Fibroblast of mammary gland (primary cell): ENCODE measurements at regions not wholly inside any gene's neighbourhood (a gene's known extent, or its start where the extent isn't known, plus 50 kb on each side); places are given as distances from the start of the nearest gene placed in this dataset.

Experiments used
- DNase-seq: peaks from one replicate; pipeline ENCODE4 v3.0.0-alpha.2; 2010; ENCODE audit warnings: low read depth
- H3K4me3 ChIP-seq: 2 replicates; pipeline ENCODE4 v1.5.1; 2011; ENCODE audit warnings: low read depth, mild to moderate bottlenecking, low read length, moderate library complexity; ENCODE audit not compliant: control insufficient read depth
- TF ChIP-seq, protein P1 (sequence below): conservative IDR thresholded peaks from 2 replicates; pipeline ENCODE4 v1.5.1; 2011; ENCODE audit warnings: low read depth, low read length, inconsistent platforms; ENCODE audit not compliant: control insufficient read depth, insufficient read depth

DNA sequence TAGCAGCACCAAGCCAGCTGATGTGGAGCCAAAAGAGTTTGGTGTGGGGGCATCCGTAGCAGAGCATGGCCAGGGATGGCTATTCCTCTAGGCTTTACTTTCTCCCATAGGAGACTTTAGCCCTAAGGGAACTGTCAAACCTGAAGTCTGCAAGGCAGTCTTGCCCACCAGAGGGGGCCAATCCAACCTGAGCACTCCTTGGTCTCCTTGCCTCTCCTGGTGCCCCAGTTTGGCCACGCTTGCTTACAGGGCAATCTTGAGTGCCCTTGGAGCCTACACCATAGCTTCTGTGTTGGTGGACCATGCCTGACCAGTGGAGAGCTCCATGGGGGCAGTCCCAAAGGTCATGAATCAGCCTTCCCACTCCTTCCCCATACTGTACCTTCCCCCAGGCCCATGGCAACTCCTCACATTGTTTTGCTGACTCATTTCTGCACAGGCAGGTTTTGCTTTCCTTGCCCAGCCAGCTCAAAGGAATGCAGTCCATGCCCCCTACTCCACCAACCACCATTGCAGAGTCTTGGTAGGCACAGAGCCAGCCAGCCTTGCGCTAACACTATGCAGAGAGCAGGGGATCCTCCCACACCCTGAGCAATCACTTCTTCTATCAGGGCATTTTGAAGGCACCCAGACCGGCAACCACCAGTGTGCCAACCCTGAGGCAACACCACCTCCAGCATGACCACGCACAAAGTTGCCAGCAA, 1421.2 kb upstream of the RAG2 start:
- TF ChIP-seq, protein P1, sequence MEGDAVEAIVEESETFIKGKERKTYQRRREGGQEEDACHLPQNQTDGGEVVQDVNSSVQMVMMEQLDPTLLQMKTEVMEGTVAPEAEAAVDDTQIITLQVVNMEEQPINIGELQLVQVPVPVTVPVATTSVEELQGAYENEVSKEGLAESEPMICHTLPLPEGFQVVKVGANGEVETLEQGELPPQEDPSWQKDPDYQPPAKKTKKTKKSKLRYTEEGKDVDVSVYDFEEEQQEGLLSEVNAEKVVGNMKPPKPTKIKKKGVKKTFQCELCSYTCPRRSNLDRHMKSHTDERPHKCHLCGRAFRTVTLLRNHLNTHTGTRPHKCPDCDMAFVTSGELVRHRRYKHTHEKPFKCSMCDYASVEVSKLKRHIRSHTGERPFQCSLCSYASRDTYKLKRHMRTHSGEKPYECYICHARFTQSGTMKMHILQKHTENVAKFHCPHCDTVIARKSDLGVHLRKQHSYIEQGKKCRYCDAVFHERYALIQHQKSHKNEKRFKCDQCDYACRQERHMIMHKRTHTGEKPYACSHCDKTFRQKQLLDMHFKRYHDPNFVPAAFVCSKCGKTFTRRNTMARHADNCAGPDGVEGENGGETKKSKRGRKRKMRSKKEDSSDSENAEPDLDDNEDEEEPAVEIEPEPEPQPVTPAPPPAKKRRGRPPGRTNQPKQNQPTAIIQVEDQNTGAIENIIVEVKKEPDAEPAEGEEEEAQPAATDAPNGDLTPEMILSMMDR, result no peak
- H3K4me3 ChIP-seq, result no peak overlapping the region
- DNase-seq, result no peak

DNA sequence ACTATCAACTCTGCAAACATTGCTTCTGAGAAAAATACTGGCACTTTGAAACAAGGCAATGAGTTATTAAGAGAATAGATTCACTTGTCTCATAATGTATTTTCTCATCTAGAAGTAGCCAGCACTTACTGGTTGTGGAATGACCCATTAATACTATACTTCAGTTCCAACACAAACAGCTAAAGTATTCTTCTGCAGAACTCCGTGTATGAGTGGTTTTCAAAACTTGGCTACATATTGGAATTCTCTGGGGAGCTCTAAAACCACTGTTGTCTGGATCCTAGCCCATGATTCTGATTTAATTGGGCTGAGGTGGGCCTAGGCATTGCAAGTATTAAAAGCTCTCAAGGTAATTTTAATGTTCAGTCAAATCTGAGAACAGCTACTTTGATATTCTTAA, 1416.4 kb upstream of the RAG2 start:
- H3K4me3 ChIP-seq, result no peak overlapping the region
- peak; percentile 8 for DNase-seq
- TF ChIP-seq, protein P1, result no peak

DNA sequence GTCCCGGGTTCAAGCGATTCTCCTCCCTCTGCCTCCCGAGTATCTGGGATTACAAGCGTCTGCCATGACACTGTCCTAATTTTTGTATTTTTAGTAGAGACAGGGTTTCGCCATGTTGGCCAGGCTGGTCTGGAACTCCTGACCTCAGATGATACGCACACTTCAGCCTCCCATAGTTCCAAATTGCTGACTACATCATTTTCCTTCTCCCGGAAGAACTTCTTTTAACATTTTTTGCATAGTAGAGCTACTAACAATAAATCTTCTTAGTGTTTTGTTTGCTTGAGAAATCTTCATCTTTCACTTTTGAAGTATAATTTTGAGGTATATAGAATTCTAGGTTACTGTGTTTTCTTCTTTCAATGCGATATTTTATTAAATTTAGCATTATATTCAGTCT, 1415.1 kb upstream of the RAG2 start:
- H3K4me3 ChIP-seq, result no peak overlapping the region
- TF ChIP-seq, protein P1, result no peak

DNA sequence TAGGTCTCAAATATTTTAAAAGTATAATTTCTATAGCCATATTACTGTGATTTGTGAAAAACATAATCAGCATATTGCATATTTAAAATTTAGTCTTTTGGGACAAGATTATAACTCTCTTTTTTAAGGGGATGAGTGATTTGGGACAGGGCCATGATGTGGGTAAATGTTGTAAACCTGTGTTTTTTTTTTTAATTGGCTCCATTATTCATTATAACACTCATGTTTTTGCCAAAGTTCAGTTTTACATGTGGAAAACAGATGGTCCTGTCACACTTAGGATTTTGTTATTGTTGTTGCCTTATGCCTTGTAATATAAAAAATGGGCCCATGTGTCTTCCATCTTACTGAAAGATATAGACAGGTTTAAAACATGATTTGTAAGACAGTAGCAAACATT, 1413.5 kb upstream of the RAG2 start:
- TF ChIP-seq, protein P1, result no peak
- no peak overlapping the region for H3K4me3 ChIP-seq
- no peak for DNase-seq

More for the DNA sequence above, 1415.1 kb upstream of the RAG2 start:
- DNase-seq, result no peak

DNA sequence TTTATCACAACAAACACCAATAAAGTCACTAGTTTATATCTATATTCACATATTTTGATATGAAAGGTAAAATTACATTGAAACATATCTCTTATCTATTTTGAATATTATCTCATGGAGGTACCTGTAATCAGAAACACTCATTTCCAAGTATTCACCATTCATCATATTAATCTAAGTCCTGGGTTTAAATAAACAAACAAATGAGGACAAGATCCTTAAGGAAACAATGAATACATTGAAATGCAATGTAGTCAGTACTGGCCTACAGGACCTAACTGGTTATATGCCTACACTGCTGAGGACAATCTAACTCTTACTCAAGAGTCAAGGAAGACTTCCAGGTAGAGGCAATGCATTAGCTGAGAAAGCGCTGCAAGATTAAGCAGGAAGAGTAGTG, 1411.9 kb upstream of the RAG2 start:
- no peak for DNase-seq
- no peak overlapping the region for H3K4me3 ChIP-seq
- TF ChIP-seq, protein P1, result no peak

DNA sequence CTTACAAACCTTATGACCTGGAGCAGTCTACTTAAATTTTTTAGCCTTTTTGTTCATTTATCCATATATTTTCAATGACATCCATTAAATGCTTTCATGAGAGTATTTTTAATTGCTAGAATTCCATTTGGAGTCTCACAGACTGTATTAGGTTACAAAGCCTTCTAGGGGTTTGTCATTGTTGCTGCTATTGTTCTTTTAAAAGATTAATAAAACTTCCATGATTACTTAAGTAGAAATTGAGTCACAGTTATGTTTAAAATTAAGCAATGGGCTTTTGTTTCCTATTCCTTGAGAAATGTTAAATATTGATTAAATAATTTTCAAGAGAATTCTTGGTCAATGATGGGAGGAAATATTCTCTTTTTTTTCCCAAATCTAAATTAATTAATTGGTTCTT, 1408.4 kb upstream of the RAG2 start:
- no peak overlapping the region for H3K4me3 ChIP-seq
- DNase-seq, result no peak
- TF ChIP-seq, protein P1, result no peak
